GM23338 (cell line): ENCODE measurements at regions not wholly inside any gene's neighbourhood (a gene's known extent, or its start where the extent isn't known, plus 50 kb on each side); places are given as distances from the start of the nearest gene placed in this dataset.

ENCODE experiments used
- ATAC-seq: fragments of 200-7000 bp; cut with Tn5 transposase; 3 replicates; pipeline ENCODE4 v1.9.1; 2020
- DNase-seq: peaks from one replicate; pipeline ENCODE4 v3.0.0-alpha.2; 2015; ENCODE audit warnings: low spot score
- H2AFZ ChIP-seq: fragments of 200-600 bp; sonication (generic); 2 replicates; pipeline ENCODE4 v1.8.0; 2016; ENCODE audit warnings: antibody characterized with exemption, mild to moderate bottlenecking, moderate library complexity
- H3F3A ChIP-seq: fragments of 200-600 bp; sonication (generic); replicated peaks from 2 replicates; pipeline ENCODE4 v1.8.0; 2017; ENCODE audit warnings: antibody characterized with exemption, mixed run types, low read depth
- H3K27ac ChIP-seq: fragments of 200-600 bp; sonication (generic); 2 replicates; pipeline ENCODE4 v1.6.1; 2016; ENCODE audit warnings: low read depth
- H3K27me3 ChIP-seq: fragments of 200-600 bp; sonication (generic); 2 replicates; pipeline ENCODE4 v1.8.0; 2016; ENCODE audit warnings: mild to moderate bottlenecking, mixed run types, moderate library complexity; ENCODE audit not compliant: insufficient read depth
- H3K36me3 ChIP-seq: fragments of 200-600 bp; sonication (generic); 2 replicates; pipeline ENCODE4 v1.8.0; 2016; ENCODE audit warnings: mild to moderate bottlenecking; ENCODE audit not compliant: insufficient read depth
- H3K4me1 ChIP-seq: fragments of 200-600 bp; sonication (generic); 2 replicates; pipeline ENCODE4 v1.8.0; 2016; ENCODE audit warnings: mild to moderate bottlenecking, moderate library complexity; ENCODE audit not compliant: insufficient read depth
- H3K4me2 ChIP-seq: fragments of 200-600 bp; sonication (generic); 2 replicates; pipeline ENCODE4 v1.7.1; 2017; ENCODE audit warnings: mixed run types
- H3K4me3 ChIP-seq: fragments of 200-600 bp; sonication (generic); 2 replicates; pipeline ENCODE4 v1.6.1; 2016; ENCODE audit warnings: mixed run types
- H3K79me2 ChIP-seq: fragments of 200-600 bp; sonication (generic); replicated peaks from 2 replicates; pipeline ENCODE4 v1.8.0; 2017; ENCODE audit warnings: mild to moderate bottlenecking; ENCODE audit not compliant: insufficient read depth
- H3K9me2 ChIP-seq: fragments of 200-600 bp; sonication (generic); 2 replicates; pipeline ENCODE4 v1.8.0; 2017; ENCODE audit not compliant: insufficient read depth
- H4K20me1 ChIP-seq: fragments of 200-600 bp; sonication (generic); replicated peaks from 2 replicates; pipeline ENCODE4 v1.8.0; 2017; ENCODE audit warnings: mild to moderate bottlenecking; ENCODE audit not compliant: insufficient read depth
- H3K27ac Mint-ChIP-seq: 2 replicates; pipeline ENCODE4 v1.8.0; 2020; ENCODE audit warnings: inconsistent platforms, mild to moderate bottlenecking, moderate library complexity, mixed read lengths
- H3K27me3 Mint-ChIP-seq: 3 replicates; pipeline ENCODE4 v1.8.0; 2022; ENCODE audit warnings: low read depth, mild to moderate bottlenecking, moderate library complexity, mixed read lengths, inconsistent platforms; ENCODE audit not compliant: insufficient read depth, poor library complexity
- H3K36me3 Mint-ChIP-seq: 3 replicates; pipeline ENCODE4 v1.8.0; 2021; ENCODE audit warnings: low read depth, mild to moderate bottlenecking, inconsistent platforms, moderate library complexity, mixed read lengths
- H3K4me1 Mint-ChIP-seq: 3 replicates; pipeline ENCODE4 v1.8.0; 2020; ENCODE audit warnings: mild to moderate bottlenecking, inconsistent platforms, mixed read lengths
- H3K4me3 Mint-ChIP-seq: 3 replicates; pipeline ENCODE4 v1.8.0; 2021; ENCODE audit warnings: moderate library complexity, mild to moderate bottlenecking, inconsistent platforms, mixed read lengths
- H3K9me3 Mint-ChIP-seq: 3 replicates; pipeline ENCODE4 v1.8.0; 2020; ENCODE audit warnings: moderate library complexity, mild to moderate bottlenecking, inconsistent platforms, mixed read lengths
- CREB1 ChIP-seq: fragments of 250-450 bp; sonication (Bioruptor Pico); IDR thresholded peaks from 2 replicates; pipeline ENCODE4 v1.5.0; 2020; ENCODE audit warnings: low read depth, mild to moderate bottlenecking, moderate library complexity
- EZH2 ChIP-seq: fragments of 200-600 bp; sonication (generic); IDR thresholded peaks from one replicate; pipeline ENCODE4 v1.8.0; 2017; ENCODE audit warnings: antibody characterized with exemption, mild to moderate bottlenecking, low read depth; ENCODE audit not compliant: unreplicated experiment
- EZH2phosphoT487 ChIP-seq: fragments of 200-600 bp; sonication (generic); IDR thresholded peaks from one replicate; pipeline ENCODE4 v1.8.1; 2018; ENCODE audit warnings: antibody characterized with exemption; ENCODE audit not compliant: unreplicated experiment
- JUNB ChIP-seq: IDR thresholded peaks from one replicate; pipeline ENCODE4 v1.6.1; 2016; ENCODE audit warnings: antibody characterized with exemption; ENCODE audit not compliant: unreplicated experiment
- NANOG ChIP-seq: IDR thresholded peaks from 2 replicates; pipeline ENCODE4 v1.6.1; 2016; ENCODE audit warnings: antibody characterized with exemption, borderline replicate concordance
- POLR2AphosphoS5 ChIP-seq: IDR thresholded peaks from 2 replicates; pipeline ENCODE4 v1.6.1; 2016; ENCODE audit warnings: antibody characterized with exemption, low read depth
- STAT1 ChIP-seq: IDR thresholded peaks from one replicate; pipeline ENCODE4 v1.6.1; 2016; ENCODE audit warnings: antibody characterized with exemption; ENCODE audit not compliant: unreplicated experiment
- ZNF114 ChIP-seq: fragments of 250-450 bp; sonication (Bioruptor Pico); IDR thresholded peaks from 2 replicates; pipeline ENCODE4 v1.5.0; 2020; ENCODE audit warnings: mild to moderate bottlenecking, moderate library complexity
- ZNF331 ChIP-seq: fragments of 250-450 bp; sonication (Bioruptor Pico); IDR thresholded peaks from 2 replicates; pipeline ENCODE4 v1.5.0; 2020; ENCODE audit warnings: low read depth, mild to moderate bottlenecking, moderate library complexity
- TF ChIP-seq, protein P1 (sequence below): IDR thresholded peaks from 2 replicates; pipeline ENCODE4 v1.6.1; 2016; ENCODE audit warnings: antibody characterized with exemption
- TF ChIP-seq, protein P2 (sequence below): fragments of 250-450 bp; sonication (Bioruptor Pico); IDR thresholded peaks from 2 replicates; pipeline ENCODE4 v1.5.0; 2020; ENCODE audit warnings: mild to moderate bottlenecking, moderate library complexity
- TF ChIP-seq, protein P3 (sequence below): IDR thresholded peaks from one replicate; pipeline ENCODE4 v1.6.1; 2018; ENCODE audit warnings: antibody characterized with exemption; ENCODE audit not compliant: unreplicated experiment
- TF ChIP-seq, protein P4 (sequence below), 2 experiments: fragments of 200-600 bp in 1 of 2; sonication (generic) in 1 of 2; conservative IDR thresholded peaks; 2 replicates each; pipeline versions ENCODE4 v1.5.1 to v1.6.1; 2016 to 2017; ENCODE audit warnings: antibody characterized with exemption in 2 of 2, low read depth in 2 of 2, mild to moderate bottlenecking in 2 of 2, moderate library complexity in 1 of 2

DNA sequence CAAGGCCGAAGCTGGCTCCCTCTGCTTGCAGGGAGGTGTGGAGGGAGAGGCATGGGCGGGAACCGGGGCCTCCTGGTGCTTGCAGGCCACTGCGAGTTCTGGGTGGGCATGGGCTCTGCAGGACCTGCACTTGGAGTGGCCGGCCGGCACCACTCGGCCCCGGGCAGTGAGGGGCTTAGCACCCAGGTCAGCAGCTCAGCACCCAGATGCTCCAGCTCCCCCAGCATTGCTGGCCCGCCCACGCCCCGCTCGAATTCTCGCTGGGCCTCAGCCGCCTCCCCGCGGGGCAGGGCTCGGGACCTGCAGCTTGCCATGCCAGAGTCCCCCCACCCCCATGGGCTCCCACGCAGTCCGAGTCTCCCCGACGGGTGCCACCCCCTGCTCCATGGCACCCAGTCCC is 176.2 kb upstream of the FAM98A start:
- H3F3A ChIP-seq = no peaks in the 10 kb centered on the region
- H3K4me2 ChIP-seq = no peak overlapping the region
- no peak for DNase-seq
- H3K36me3 Mint-ChIP-seq = peaks cover 20% of the 10 kb centered on the region
- no peak overlapping the region for H3K4me3 Mint-ChIP-seq
- H3K4me3 ChIP-seq = no peak overlapping the region
- H3K79me2 ChIP-seq = no peaks in the 10 kb centered on the region
- H3K36me3 ChIP-seq = no peaks in the 10 kb centered on the region
- H2AFZ ChIP-seq = no peak overlapping the region
- H3K9me2 ChIP-seq = peaks cover 4% of the 10 kb centered on the region; the same call in 1 of the 2 replicates
- H3K27me3 Mint-ChIP-seq = peaks cover 4% of the 10 kb centered on the region
- H3K4me1 Mint-ChIP-seq = no peaks in the 10 kb centered on the region
- H3K9me3 Mint-ChIP-seq = peaks cover 31% of the 10 kb centered on the region
- no peaks in the 10 kb centered on the region for H3K4me1 ChIP-seq
- H4K20me1 ChIP-seq = no peaks in the 10 kb centered on the region
- H3K27me3 ChIP-seq = no peaks in the 10 kb centered on the region
- no peak for TF ChIP-seq CREB1
- no peak for TF ChIP-seq JUNB
- TF ChIP-seq EZH2 = no peak
- TF ChIP-seq, protein P1, sequence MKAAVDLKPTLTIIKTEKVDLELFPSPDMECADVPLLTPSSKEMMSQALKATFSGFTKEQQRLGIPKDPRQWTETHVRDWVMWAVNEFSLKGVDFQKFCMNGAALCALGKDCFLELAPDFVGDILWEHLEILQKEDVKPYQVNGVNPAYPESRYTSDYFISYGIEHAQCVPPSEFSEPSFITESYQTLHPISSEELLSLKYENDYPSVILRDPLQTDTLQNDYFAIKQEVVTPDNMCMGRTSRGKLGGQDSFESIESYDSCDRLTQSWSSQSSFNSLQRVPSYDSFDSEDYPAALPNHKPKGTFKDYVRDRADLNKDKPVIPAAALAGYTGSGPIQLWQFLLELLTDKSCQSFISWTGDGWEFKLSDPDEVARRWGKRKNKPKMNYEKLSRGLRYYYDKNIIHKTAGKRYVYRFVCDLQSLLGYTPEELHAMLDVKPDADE = no peak
- TF ChIP-seq, protein P2, sequence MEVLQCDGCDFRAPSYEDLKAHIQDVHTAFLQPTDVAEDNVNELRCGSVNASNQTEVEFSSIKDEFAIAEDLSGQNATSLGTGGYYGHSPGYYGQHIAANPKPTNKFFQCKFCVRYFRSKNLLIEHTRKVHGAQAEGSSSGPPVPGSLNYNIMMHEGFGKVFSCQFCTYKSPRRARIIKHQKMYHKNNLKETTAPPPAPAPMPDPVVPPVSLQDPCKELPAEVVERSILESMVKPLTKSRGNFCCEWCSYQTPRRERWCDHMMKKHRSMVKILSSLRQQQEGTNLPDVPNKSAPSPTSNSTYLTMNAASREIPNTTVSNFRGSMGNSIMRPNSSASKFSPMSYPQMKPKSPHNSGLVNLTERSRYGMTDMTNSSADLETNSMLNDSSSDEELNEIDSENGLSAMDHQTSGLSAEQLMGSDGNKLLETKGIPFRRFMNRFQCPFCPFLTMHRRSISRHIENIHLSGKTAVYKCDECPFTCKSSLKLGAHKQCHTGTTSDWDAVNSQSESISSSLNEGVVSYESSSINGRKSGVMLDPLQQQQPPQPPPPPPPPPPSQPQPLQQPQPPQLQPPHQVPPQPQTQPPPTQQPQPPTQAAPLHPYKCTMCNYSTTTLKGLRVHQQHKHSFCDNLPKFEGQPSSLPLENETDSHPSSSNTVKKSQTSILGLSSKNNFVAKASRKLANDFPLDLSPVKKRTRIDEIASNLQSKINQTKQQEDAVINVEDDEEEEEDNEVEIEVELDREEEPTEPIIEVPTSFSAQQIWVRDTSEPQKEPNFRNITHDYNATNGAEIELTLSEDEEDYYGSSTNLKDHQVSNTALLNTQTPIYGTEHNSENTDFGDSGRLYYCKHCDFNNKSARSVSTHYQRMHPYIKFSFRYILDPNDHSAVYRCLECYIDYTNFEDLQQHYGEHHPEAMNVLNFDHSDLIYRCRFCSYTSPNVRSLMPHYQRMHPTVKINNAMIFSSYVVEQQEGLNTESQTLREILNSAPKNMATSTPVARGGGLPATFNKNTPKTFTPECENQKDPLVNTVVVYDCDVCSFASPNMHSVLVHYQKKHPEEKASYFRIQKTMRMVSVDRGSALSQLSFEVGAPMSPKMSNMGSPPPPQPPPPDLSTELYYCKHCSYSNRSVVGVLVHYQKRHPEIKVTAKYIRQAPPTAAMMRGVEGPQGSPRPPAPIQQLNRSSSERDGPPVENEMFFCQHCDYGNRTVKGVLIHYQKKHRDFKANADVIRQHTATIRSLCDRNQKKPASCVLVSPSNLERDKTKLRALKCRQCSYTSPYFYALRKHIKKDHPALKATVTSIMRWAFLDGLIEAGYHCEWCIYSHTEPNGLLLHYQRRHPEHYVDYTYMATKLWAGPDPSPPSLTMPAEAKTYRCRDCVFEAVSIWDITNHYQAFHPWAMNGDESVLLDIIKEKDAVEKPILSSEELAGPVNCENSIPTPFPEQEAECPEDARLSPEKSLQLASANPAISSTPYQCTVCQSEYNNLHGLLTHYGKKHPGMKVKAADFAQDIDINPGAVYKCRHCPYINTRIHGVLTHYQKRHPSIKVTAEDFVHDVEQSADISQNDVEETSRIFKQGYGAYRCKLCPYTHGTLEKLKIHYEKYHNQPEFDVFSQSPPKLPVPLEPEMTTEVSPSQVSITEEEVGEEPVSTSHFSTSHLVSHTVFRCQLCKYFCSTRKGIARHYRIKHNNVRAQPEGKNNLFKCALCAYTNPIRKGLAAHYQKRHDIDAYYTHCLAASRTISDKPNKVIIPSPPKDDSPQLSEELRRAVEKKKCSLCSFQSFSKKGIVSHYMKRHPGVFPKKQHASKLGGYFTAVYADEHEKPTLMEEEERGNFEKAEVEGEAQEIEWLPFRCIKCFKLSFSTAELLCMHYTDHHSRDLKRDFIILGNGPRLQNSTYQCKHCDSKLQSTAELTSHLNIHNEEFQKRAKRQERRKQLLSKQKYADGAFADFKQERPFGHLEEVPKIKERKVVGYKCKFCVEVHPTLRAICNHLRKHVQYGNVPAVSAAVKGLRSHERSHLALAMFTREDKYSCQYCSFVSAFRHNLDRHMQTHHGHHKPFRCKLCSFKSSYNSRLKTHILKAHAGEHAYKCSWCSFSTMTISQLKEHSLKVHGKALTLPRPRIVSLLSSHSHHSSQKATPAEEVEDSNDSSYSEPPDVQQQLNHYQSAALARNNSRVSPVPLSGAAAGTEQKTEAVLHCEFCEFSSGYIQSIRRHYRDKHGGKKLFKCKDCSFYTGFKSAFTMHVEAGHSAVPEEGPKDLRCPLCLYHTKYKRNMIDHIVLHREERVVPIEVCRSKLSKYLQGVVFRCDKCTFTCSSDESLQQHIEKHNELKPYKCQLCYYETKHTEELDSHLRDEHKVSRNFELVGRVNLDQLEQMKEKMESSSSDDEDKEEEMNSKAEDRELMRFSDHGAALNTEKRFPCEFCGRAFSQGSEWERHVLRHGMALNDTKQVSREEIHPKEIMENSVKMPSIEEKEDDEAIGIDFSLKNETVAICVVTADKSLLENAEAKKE = no peak
- TF ChIP-seq, protein P3, sequence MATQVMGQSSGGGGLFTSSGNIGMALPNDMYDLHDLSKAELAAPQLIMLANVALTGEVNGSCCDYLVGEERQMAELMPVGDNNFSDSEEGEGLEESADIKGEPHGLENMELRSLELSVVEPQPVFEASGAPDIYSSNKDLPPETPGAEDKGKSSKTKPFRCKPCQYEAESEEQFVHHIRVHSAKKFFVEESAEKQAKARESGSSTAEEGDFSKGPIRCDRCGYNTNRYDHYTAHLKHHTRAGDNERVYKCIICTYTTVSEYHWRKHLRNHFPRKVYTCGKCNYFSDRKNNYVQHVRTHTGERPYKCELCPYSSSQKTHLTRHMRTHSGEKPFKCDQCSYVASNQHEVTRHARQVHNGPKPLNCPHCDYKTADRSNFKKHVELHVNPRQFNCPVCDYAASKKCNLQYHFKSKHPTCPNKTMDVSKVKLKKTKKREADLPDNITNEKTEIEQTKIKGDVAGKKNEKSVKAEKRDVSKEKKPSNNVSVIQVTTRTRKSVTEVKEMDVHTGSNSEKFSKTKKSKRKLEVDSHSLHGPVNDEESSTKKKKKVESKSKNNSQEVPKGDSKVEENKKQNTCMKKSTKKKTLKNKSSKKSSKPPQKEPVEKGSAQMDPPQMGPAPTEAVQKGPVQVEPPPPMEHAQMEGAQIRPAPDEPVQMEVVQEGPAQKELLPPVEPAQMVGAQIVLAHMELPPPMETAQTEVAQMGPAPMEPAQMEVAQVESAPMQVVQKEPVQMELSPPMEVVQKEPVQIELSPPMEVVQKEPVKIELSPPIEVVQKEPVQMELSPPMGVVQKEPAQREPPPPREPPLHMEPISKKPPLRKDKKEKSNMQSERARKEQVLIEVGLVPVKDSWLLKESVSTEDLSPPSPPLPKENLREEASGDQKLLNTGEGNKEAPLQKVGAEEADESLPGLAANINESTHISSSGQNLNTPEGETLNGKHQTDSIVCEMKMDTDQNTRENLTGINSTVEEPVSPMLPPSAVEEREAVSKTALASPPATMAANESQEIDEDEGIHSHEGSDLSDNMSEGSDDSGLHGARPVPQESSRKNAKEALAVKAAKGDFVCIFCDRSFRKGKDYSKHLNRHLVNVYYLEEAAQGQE = no peak
- TF ChIP-seq EZH2phosphoT487 = no peak
- TF ChIP-seq ZNF114 (CRISPR knock-in tag) = no peak
- TF ChIP-seq NANOG = no peak
- TF ChIP-seq POLR2AphosphoS5 = no peak
- TF ChIP-seq STAT1 = no peak
- no peak for TF ChIP-seq ZNF331
- TF ChIP-seq, protein P4, sequence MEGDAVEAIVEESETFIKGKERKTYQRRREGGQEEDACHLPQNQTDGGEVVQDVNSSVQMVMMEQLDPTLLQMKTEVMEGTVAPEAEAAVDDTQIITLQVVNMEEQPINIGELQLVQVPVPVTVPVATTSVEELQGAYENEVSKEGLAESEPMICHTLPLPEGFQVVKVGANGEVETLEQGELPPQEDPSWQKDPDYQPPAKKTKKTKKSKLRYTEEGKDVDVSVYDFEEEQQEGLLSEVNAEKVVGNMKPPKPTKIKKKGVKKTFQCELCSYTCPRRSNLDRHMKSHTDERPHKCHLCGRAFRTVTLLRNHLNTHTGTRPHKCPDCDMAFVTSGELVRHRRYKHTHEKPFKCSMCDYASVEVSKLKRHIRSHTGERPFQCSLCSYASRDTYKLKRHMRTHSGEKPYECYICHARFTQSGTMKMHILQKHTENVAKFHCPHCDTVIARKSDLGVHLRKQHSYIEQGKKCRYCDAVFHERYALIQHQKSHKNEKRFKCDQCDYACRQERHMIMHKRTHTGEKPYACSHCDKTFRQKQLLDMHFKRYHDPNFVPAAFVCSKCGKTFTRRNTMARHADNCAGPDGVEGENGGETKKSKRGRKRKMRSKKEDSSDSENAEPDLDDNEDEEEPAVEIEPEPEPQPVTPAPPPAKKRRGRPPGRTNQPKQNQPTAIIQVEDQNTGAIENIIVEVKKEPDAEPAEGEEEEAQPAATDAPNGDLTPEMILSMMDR (conservative IDR thresholded peaks at IDR 0.05; ENCODE audit: low read depth in 2 of 2) = no peak
- H3K27ac ChIP-seq = no peak overlapping the region
- no peak overlapping the region for H3K27ac Mint-ChIP-seq
- ATAC-seq = no peak
